Chondrocyte (in vitro differentiated cells): ENCODE measurements at regions not wholly inside any gene's neighbourhood (a gene's known extent, or its start where the extent isn't known, plus 50 kb on each side); places are given as distances from the start of the nearest gene placed in this dataset.

Experiments used
- DNase-seq: peaks from one replicate; pipeline ENCODE4 v3.0.0; 2021; ENCODE audit warnings: mixed read lengths, low spot score
- H3K27ac Mint-ChIP-seq: one replicate; pipeline ENCODE4 v1.8.0; 2021; ENCODE audit warnings: mild to moderate bottlenecking, moderate library complexity, mixed read lengths; ENCODE audit not compliant: unreplicated experiment
- H3K27me3 Mint-ChIP-seq: 2 replicates; pipeline ENCODE4 v1.8.0; 2021; ENCODE audit warnings: low read depth, mixed read lengths
- H3K36me3 Mint-ChIP-seq: 2 replicates; pipeline ENCODE4 v1.8.0; 2021; ENCODE audit warnings: low read depth, mixed read lengths
- H3K4me1 Mint-ChIP-seq: 2 replicates; pipeline ENCODE4 v1.8.0; 2021; ENCODE audit warnings: low read depth, mild to moderate bottlenecking, mixed read lengths
- H3K4me3 Mint-ChIP-seq: one replicate; pipeline ENCODE4 v1.8.0; 2021; ENCODE audit warnings: mild to moderate bottlenecking, moderate library complexity, mixed read lengths; ENCODE audit not compliant: unreplicated experiment
- H3K9me3 Mint-ChIP-seq: 2 replicates; pipeline ENCODE4 v1.8.0; 2021; ENCODE audit warnings: low read depth, mixed read lengths
- CTCF ChIP-seq: fragments of 200-600 bp; sonication (generic); IDR thresholded peaks from 2 replicates; pipeline ENCODE4 v1.5.0; 2021; ENCODE audit warnings: antibody characterized with exemption, mild to moderate bottlenecking, moderate library complexity

- peaks cover 8% of the 10 kb centered on the region for H3K36me3 Mint-ChIP-seq
- no peaks in the 10 kb centered on the region for H3K27me3 Mint-ChIP-seq
- H3K9me3 Mint-ChIP-seq: peaks cover 22% of the 10 kb centered on the region
- no peak overlapping the region for H3K27ac Mint-ChIP-seq
- H3K4me3 Mint-ChIP-seq: no peak overlapping the region
- TF ChIP-seq CTCF: no peak
- peaks cover 15% of the 10 kb centered on the region for H3K4me1 Mint-ChIP-seq
- DNase-seq: no peak
These were observed 166.9 kb downstream of the RND3 start for GRCh38 chr2:150320608-150321007.

- Mint-ChIP-seq H3K27ac (no peak overlapping the region), H3K9me3 (peaks cover 27% of the 10 kb centered on the region), H3K36me3 (peaks cover 10% of the 10 kb centered on the region), H3K4me1 (peaks cover 15% of the 10 kb centered on the region), H3K27me3 (no peaks in the 10 kb centered on the region), H3K4me3 (no peak overlapping the region)
- no peak for TF ChIP-seq CTCF
- no peak for DNase-seq
These were observed 167.6 kb downstream of the RND3 start for GRCh38 chr2:150319658-150320555.

GRCh38 chr2:150319085-150319484, 168.4 kb downstream of the RND3 start:
- DNase-seq: no peak
- no peaks in the 10 kb centered on the region for H3K27me3 Mint-ChIP-seq
- peaks cover 13% of the 10 kb centered on the region for H3K36me3 Mint-ChIP-seq
- H3K4me3 Mint-ChIP-seq: no peak overlapping the region
- no peak overlapping the region for H3K27ac Mint-ChIP-seq
- TF ChIP-seq CTCF: no peak
- H3K4me1 Mint-ChIP-seq: peaks cover 13% of the 10 kb centered on the region
- peaks cover 32% of the 10 kb centered on the region for H3K9me3 Mint-ChIP-seq

DNA sequence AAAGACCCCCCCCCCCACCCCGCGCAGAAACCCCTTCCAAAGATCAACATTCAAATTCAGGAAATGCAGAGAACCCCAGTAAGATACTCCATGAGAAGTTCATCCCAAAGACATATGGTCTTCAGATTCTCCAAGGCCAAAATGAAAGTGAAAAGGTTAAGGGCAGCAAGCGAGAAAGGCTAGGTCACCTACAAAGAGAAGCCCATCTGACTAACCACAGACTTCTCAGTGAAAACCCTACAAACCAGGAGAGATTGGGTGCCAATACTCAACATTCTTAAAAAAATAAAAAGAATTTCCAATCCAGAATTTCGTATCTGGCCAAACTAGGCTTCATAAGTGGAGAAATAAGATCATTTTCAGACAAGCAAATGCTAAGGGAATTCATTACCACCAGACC, 175.2 kb downstream of the RND3 start:
- H3K36me3 Mint-ChIP-seq: peaks cover 17% of the 10 kb centered on the region
- no peak for TF ChIP-seq CTCF
- DNase-seq: no peak
- no peak overlapping the region for H3K27ac Mint-ChIP-seq
- H3K4me3 Mint-ChIP-seq: no peak overlapping the region
- no peaks in the 10 kb centered on the region for H3K27me3 Mint-ChIP-seq
- H3K9me3 Mint-ChIP-seq: peaks cover 35% of the 10 kb centered on the region
- peaks cover 5% of the 10 kb centered on the region for H3K4me1 Mint-ChIP-seq

DNA sequence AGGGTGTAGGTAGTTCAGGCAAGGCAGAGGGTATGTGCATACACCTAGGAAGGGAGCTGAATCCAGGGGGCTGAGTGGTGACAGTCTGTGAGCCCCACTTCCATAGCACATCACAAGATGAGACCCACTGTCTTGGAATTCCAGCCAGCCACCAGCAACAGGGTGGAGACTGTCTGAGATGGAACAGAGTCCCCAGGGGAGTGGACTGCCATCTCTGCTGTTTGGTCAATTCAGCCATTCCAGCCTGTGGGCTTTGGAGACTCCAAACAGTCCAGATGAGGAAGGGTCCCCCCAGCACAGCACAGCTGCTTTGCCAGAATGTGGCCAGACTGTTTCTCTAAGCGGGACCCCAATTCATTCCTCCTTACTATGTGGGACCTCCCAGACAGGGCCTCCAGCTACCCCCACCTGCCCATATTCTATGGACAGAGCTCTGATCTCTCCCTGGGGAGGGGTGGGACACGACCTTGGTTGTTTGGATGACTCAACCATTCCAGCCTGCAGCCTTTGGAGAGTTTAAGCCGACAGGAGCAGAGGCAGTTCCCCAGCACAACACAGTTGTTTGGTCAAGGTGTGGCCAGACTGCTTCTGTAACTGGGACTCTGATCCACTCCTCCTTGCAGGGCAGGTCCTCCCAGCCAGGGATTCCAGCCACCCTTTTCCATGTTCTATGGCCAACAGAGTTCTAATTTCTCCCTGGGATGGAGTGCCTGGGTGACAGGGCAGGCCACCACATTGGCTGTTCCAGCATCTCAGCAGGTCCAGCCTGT, 178.0 kb downstream of the RND3 start:
- TF ChIP-seq CTCF: no peak
- no peak overlapping the region for H3K4me3 Mint-ChIP-seq
- peaks cover 5% of the 10 kb centered on the region for H3K4me1 Mint-ChIP-seq
- no peaks in the 10 kb centered on the region for H3K27me3 Mint-ChIP-seq
- peaks cover 24% of the 10 kb centered on the region for H3K9me3 Mint-ChIP-seq
- H3K36me3 Mint-ChIP-seq: peaks cover 5% of the 10 kb centered on the region
- H3K27ac Mint-ChIP-seq: no peak overlapping the region
- DNase-seq: no peak
